ENCODE measurements at regions not wholly inside any gene's neighbourhood (a gene's known extent, or its start where the extent isn't known, plus 50 kb on each side); places are given as distances from the start of the nearest gene placed in this dataset.
A peak's percentile ranks its signal among the peaks of the same experiment; 100 is the strongest.

GRCh38 chrX:16479206-16479869 is 170.6 kb upstream of the S100G start:
- no peaks in the 10 kb centered on the region for H3K36me3 ChIP-seq (ENCODE audit: control insufficient read depth in 1 of 2, insufficient read depth in 2 of 2, low read length in 1 of 2)
- no peaks in the 10 kb centered on the region for H3K27me3 ChIP-seq (ENCODE audit: control insufficient read depth in 1 of 2, insufficient read depth in 2 of 2, low read length in 1 of 2)
- WGBS, 2 donors = 73 to 75% methylated on average over 5 of the region's 5 CpGs
- DNase-seq (no peak), ATAC-seq (ENCODE audit: low FRiP score) (no peak)
- H3K4me1 ChIP-seq (ENCODE audit: control insufficient read depth in 1 of 2, insufficient read depth in 2 of 2, low read length in 2 of 2) = peaks cover 0 to 2% of the 10 kb centered on the region in 2 donors
- no peak overlapping the region for H3K4me3 ChIP-seq (ENCODE audit: low read length in 2 of 2)
- H3K27ac ChIP-seq (ENCODE audit: low read depth in 1 of 2, low read length in 2 of 2) = no peak overlapping the region
- no peaks in the 10 kb centered on the region for H3K9me3 ChIP-seq (ENCODE audit: control insufficient read depth, low read length)
- intact Hi-C loops (cut with DNase I) = no loop called here

GRCh38 chrX:16480049-16480448 is 169.9 kb upstream of the S100G start:
- DNase-seq (no peak), ATAC-seq (ENCODE audit: low FRiP score) (no peak)
- intact Hi-C loops (cut with DNase I) = no loop called here

GRCh38 chrX:16484338-16484737 is 165.6 kb upstream of the S100G start:
- intact Hi-C loops (cut with DNase I) = no loop called here
- ATAC-seq (ENCODE audit: low FRiP score) (no peak), DNase-seq (peak in 1 of 2 donors; percentile 47)
- H3K27ac ChIP-seq (ENCODE audit: low read depth in 1 of 2, low read length in 2 of 2) = no peak overlapping the region
- H3K9me3 ChIP-seq (ENCODE audit: control insufficient read depth, low read length) = no peaks in the 10 kb centered on the region
- no peaks in the 10 kb centered on the region for H3K36me3 ChIP-seq (ENCODE audit: control insufficient read depth in 1 of 2, insufficient read depth in 2 of 2, low read length in 1 of 2)
- peaks cover 0 to 2% of the 10 kb centered on the region in 2 donors for H3K4me1 ChIP-seq (ENCODE audit: control insufficient read depth in 1 of 2, insufficient read depth in 2 of 2, low read length in 2 of 2)
- H3K4me3 ChIP-seq (ENCODE audit: low read length in 2 of 2) = no peak overlapping the region
- H3K27me3 ChIP-seq (ENCODE audit: control insufficient read depth in 1 of 2, insufficient read depth in 2 of 2, low read length in 1 of 2) = no peaks in the 10 kb centered on the region

More at GRCh38 chrX:16480049-16480448, 169.9 kb upstream of the S100G start:
- WGBS, 2 donors = 89 to 98% methylated on average over 4 of the region's 4 CpGs
- H3K36me3 ChIP-seq (ENCODE audit: control insufficient read depth in 1 of 2, insufficient read depth in 2 of 2, low read length in 1 of 2) = no peaks in the 10 kb centered on the region
- no peak overlapping the region for H3K27ac ChIP-seq (ENCODE audit: low read depth in 1 of 2, low read length in 2 of 2)
- no peaks in the 10 kb centered on the region for H3K27me3 ChIP-seq (ENCODE audit: control insufficient read depth in 1 of 2, insufficient read depth in 2 of 2, low read length in 1 of 2)
- no peak overlapping the region for H3K4me3 ChIP-seq (ENCODE audit: low read length in 2 of 2)
- H3K9me3 ChIP-seq (ENCODE audit: control insufficient read depth, low read length) = no peaks in the 10 kb centered on the region
- peaks cover 0 to 2% of the 10 kb centered on the region in 2 donors for H3K4me1 ChIP-seq (ENCODE audit: control insufficient read depth in 1 of 2, insufficient read depth in 2 of 2, low read length in 2 of 2)

GRCh38 chrX:16487620-16488385 is 162.2 kb upstream of the S100G start:
- no peaks in the 10 kb centered on the region for H3K36me3 ChIP-seq (ENCODE audit: control insufficient read depth in 1 of 2, insufficient read depth in 2 of 2, low read length in 1 of 2)
- no peak for ATAC-seq (ENCODE audit: low FRiP score)
- H3K27ac ChIP-seq (ENCODE audit: low read depth in 1 of 2, low read length in 2 of 2) = no peak overlapping the region
- H3K4me3 ChIP-seq (ENCODE audit: low read length in 2 of 2) = no peak overlapping the region
- 73 to 93% methylated on average over 2 of the region's 2 CpGs for WGBS, 2 donors
- DNase-seq = no peak
- no peaks in the 10 kb centered on the region for H3K4me1 ChIP-seq (ENCODE audit: control insufficient read depth in 1 of 2, insufficient read depth in 2 of 2, low read length in 2 of 2)
- no peaks in the 10 kb centered on the region for H3K27me3 ChIP-seq (ENCODE audit: control insufficient read depth in 1 of 2, insufficient read depth in 2 of 2, low read length in 1 of 2)
- intact Hi-C loops (cut with DNase I) = no loop called here
- H3K9me3 ChIP-seq (ENCODE audit: control insufficient read depth, low read length) = no peaks in the 10 kb centered on the region

GRCh38 chrX:16488959-16489358 is 161.0 kb upstream of the S100G start:
- Histone ChIP-seq H3K36me3 (ENCODE audit: control insufficient read depth in 1 of 2, insufficient read depth in 2 of 2, low read length in 1 of 2) (no peaks in the 10 kb centered on the region), H3K4me1 (ENCODE audit: control insufficient read depth in 1 of 2, insufficient read depth in 2 of 2, low read length in 2 of 2) (no peaks in the 10 kb centered on the region), H3K9me3 (ENCODE audit: control insufficient read depth, low read length) (no peaks in the 10 kb centered on the region), H3K27me3 (ENCODE audit: control insufficient read depth in 1 of 2, insufficient read depth in 2 of 2, low read length in 1 of 2) (no peaks in the 10 kb centered on the region), H3K4me3 (ENCODE audit: low read length in 2 of 2) (no peak overlapping the region), H3K27ac (ENCODE audit: low read depth in 1 of 2, low read length in 2 of 2) (no peak overlapping the region)
- intact Hi-C loops (cut with DNase I) = no loop called here
- 91 to 93% methylated on average over 3 of the region's 3 CpGs for WGBS, 2 donors
- DNase-seq (no peak), ATAC-seq (ENCODE audit: low FRiP score) (no peak)

- DNase-seq = no peak
- no peaks in the 10 kb centered on the region for H3K27me3 ChIP-seq (ENCODE audit: control insufficient read depth in 1 of 2, insufficient read depth in 2 of 2, low read length in 1 of 2)
- no peak overlapping the region for H3K27ac ChIP-seq (ENCODE audit: low read depth in 1 of 2, low read length in 2 of 2)
- no peaks in the 10 kb centered on the region for H3K4me1 ChIP-seq (ENCODE audit: control insufficient read depth in 1 of 2, insufficient read depth in 2 of 2, low read length in 2 of 2)
- ATAC-seq (ENCODE audit: low FRiP score) = no peak
- no peaks in the 10 kb centered on the region for H3K36me3 ChIP-seq (ENCODE audit: control insufficient read depth in 1 of 2, insufficient read depth in 2 of 2, low read length in 1 of 2)
- WGBS, 2 donors = 69 to 82% methylated on average over 1 of the region's 1 CpG
- H3K4me3 ChIP-seq (ENCODE audit: low read length in 2 of 2) = no peak overlapping the region
- no peaks in the 10 kb centered on the region for H3K9me3 ChIP-seq (ENCODE audit: control insufficient read depth, low read length)
- intact Hi-C loops (cut with DNase I) = no loop called here
Observed at GRCh38 chrX:16491461-16491860, 158.5 kb upstream of the S100G start.

GRCh38 chrX:16496175-16496574 is 153.8 kb upstream of the S100G start:
- ATAC-seq (ENCODE audit: low FRiP score) (no peak), DNase-seq (no peak)
- Histone ChIP-seq H3K27me3 (ENCODE audit: control insufficient read depth in 1 of 2, insufficient read depth in 2 of 2, low read length in 1 of 2) (no peaks in the 10 kb centered on the region), H3K4me1 (ENCODE audit: control insufficient read depth in 1 of 2, insufficient read depth in 2 of 2, low read length in 2 of 2) (no peaks in the 10 kb centered on the region), H3K36me3 (ENCODE audit: control insufficient read depth in 1 of 2, insufficient read depth in 2 of 2, low read length in 1 of 2) (no peaks in the 10 kb centered on the region), H3K4me3 (ENCODE audit: low read length in 2 of 2) (no peak overlapping the region), H3K9me3 (ENCODE audit: control insufficient read depth, low read length) (no peaks in the 10 kb centered on the region), H3K27ac (ENCODE audit: low read depth in 1 of 2, low read length in 2 of 2) (no peak overlapping the region)
- intact Hi-C loops (cut with DNase I) = no loop called here
- WGBS, 2 donors = 94% methylated on average over 3 of the region's 3 CpGs

- ATAC-seq (ENCODE audit: low FRiP score) = no peak
- no peak for DNase-seq
- Histone ChIP-seq H3K36me3 (ENCODE audit: control insufficient read depth in 1 of 2, insufficient read depth in 2 of 2, low read length in 1 of 2) (no peaks in the 10 kb centered on the region), H3K4me3 (ENCODE audit: low read length in 2 of 2) (no peak overlapping the region), H3K9me3 (ENCODE audit: control insufficient read depth, low read length) (no peaks in the 10 kb centered on the region), H3K27ac (ENCODE audit: low read depth in 1 of 2, low read length in 2 of 2) (no peak overlapping the region), H3K27me3 (ENCODE audit: control insufficient read depth in 1 of 2, insufficient read depth in 2 of 2, low read length in 1 of 2) (no peaks in the 10 kb centered on the region), H3K4me1 (ENCODE audit: control insufficient read depth in 1 of 2, insufficient read depth in 2 of 2, low read length in 2 of 2) (no peaks in the 10 kb centered on the region)
- intact Hi-C loops (cut with DNase I) = no loop called here
- 76 to 83% methylated on average over 11 of the region's 11 CpGs for WGBS, 2 donors
Observed at GRCh38 chrX:16511796-16512776, 137.9 kb upstream of the S100G start.

Data from aorta (tissue), 5 donors.